BJ (cell line): ENCODE measurements at regions not wholly inside any gene's neighbourhood (a gene's known extent, or its start where the extent isn't known, plus 50 kb on each side); places are given as distances from the start of the nearest gene placed in this dataset.

ENCODE experiments used
- CTCF ChIA-PET: fragments of 350-600 bp; formaldehyde crosslinking; extraction: SDS; loops from one replicate; lab custom pipeline; 2021; ENCODE audit warnings: antibody characterized with exemption, inconsistent platforms; lab: Yijun Ruan, JAX
- POLR2A ChIA-PET: fragments of 300-600 bp; sonication (Branson Sonifier 250); formaldehyde crosslinking; extraction: SDS; loops from one replicate; lab custom pipeline; 2021; ENCODE audit warnings: antibody characterized with exemption; lab: Charles Lee
- DNase-seq: peaks from one replicate; pipeline ENCODE4 v3.0.0-alpha.2; 2011; ENCODE audit warnings: low read depth
- H3K27me3 ChIP-seq: 2 replicates; pipeline ENCODE4 v1.6.0; 2011; ENCODE audit warnings: low read length; ENCODE audit not compliant: control insufficient read depth, insufficient read depth
- H3K36me3 ChIP-seq: 2 replicates; pipeline ENCODE4 v1.5.1; 2011; ENCODE audit warnings: low read length; ENCODE audit not compliant: control insufficient read depth, insufficient read depth
- H3K4me3 ChIP-seq: 2 replicates; pipeline ENCODE4 v1.5.1; 2011; ENCODE audit warnings: low read depth, mild to moderate bottlenecking, control low read depth, low read length
- TF ChIP-seq, protein P1 (sequence below): IDR thresholded peaks from 2 replicates; pipeline ENCODE4 v1.5.1; 2011; ENCODE audit warnings: low read depth, mild to moderate bottlenecking, control low read depth, inconsistent platforms, low read length, moderate library complexity; ENCODE audit not compliant: insufficient read depth

- DNase-seq, result peak; percentile 62
- Histone ChIP-seq H3K27me3 (no peaks in the 10 kb centered on the region), H3K36me3 (no peaks in the 10 kb centered on the region), H3K4me3 (no peak overlapping the region)
- ChIA-PET CTCF (interaction anchor here (0.7 to 2.1 kb wide), 4 partner anchors 12 to 545 kb away, joined by 3 to 6 read pairs (median 4); no protein-coding TSS in a partner anchor), POLR2A (no interaction called here)
- TF ChIP-seq, protein P1, sequence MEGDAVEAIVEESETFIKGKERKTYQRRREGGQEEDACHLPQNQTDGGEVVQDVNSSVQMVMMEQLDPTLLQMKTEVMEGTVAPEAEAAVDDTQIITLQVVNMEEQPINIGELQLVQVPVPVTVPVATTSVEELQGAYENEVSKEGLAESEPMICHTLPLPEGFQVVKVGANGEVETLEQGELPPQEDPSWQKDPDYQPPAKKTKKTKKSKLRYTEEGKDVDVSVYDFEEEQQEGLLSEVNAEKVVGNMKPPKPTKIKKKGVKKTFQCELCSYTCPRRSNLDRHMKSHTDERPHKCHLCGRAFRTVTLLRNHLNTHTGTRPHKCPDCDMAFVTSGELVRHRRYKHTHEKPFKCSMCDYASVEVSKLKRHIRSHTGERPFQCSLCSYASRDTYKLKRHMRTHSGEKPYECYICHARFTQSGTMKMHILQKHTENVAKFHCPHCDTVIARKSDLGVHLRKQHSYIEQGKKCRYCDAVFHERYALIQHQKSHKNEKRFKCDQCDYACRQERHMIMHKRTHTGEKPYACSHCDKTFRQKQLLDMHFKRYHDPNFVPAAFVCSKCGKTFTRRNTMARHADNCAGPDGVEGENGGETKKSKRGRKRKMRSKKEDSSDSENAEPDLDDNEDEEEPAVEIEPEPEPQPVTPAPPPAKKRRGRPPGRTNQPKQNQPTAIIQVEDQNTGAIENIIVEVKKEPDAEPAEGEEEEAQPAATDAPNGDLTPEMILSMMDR, result no peak
Measured at GRCh38 chr12:91926848-91927247, 218.8 kb downstream of the BTG1 start.

GRCh38 chr12:91924827-91925226 lies 220.8 kb downstream of the BTG1 start:
- no peaks in the 10 kb centered on the region for H3K36me3 ChIP-seq
- no peak for DNase-seq
- no peak overlapping the region for H3K4me3 ChIP-seq
- CTCF ChIA-PET, result interaction anchor here (1.0 to 1.3 kb wide), 2 partner anchors 14 to 542 kb away, joined by 3 to 4 read pairs; no protein-coding TSS in a partner anchor
- POLR2A ChIA-PET, result no interaction called here
- no peaks in the 10 kb centered on the region for H3K27me3 ChIP-seq
- TF ChIP-seq, protein P1, result no peak

DNA sequence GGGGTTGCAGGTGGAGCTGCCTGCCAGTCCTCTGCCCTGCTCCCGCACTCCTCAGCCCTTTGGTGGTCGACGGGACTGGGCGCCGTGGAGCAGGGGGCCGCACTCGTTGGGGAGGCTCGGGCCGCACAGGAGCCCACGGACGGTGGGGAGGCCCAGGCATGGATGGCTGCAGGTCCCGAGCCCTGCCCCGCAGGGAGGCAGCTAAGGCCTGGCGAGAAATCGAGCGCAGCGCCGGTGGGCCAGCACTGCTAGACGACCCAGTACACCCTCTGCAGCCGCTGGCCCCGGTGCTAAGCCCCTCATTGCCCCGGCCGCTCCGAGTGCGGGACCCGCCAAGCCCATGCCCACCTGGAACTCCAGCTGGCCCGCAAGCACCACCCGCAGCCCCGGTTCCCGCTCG lies 221.8 kb downstream of the BTG1 start:
- H3K27me3 ChIP-seq, result no peaks in the 10 kb centered on the region
- TF ChIP-seq, protein P1, result no peak
- no peak for DNase-seq
- CTCF ChIA-PET, result no interaction called here
- no peaks in the 10 kb centered on the region for H3K36me3 ChIP-seq
- H3K4me3 ChIP-seq, result no peak overlapping the region
- POLR2A ChIA-PET, result no interaction called here

DNA sequence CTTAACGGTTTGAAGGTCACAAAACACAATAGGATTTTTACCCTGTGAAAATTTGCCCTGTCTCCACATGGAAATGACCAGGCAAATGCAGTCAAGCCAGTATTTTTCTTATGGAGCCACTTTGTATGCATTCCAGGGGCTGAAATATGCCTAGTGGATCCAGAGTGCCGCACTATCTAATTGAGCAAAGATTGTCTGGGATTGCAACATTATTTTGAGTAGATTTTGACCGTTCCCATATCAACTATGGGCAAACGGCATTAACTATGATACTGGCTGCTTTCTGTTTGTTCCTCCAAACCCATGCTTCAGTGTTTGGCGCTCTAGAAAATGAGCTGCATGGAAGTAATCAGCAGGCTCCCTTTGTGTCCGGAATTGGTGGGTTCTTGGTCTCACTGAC lies 223.0 kb downstream of the BTG1 start:
- Histone ChIP-seq H3K27me3 (no peaks in the 10 kb centered on the region), H3K36me3 (no peaks in the 10 kb centered on the region), H3K4me3 (no peak overlapping the region)
- TF ChIP-seq, protein P1, result no peak
- no peak for DNase-seq
- POLR2A ChIA-PET, result no interaction called here
- CTCF ChIA-PET, result interaction anchor here (1.2 kb wide), 1 partner anchor 21 kb away, joined by 3 read pairs; no protein-coding TSS in a partner anchor

GRCh38 chr12:91922139-91922538 lies 223.5 kb downstream of the BTG1 start:
- Histone ChIP-seq H3K36me3 (no peaks in the 10 kb centered on the region), H3K4me3 (no peak overlapping the region), H3K27me3 (no peaks in the 10 kb centered on the region)
- DNase-seq, result no peak
- POLR2A ChIA-PET, result no interaction called here
- CTCF ChIA-PET, result interaction anchor here (1.2 kb wide), 1 partner anchor 20 kb away, joined by 3 read pairs; no protein-coding TSS in a partner anchor
- TF ChIP-seq, protein P1, result no peak
